ENCODE measurements at regions not wholly inside any gene's neighbourhood (a gene's known extent, or its start where the extent isn't known, plus 50 kb on each side); places are given as distances from the start of the nearest gene placed in this dataset.

DNA sequence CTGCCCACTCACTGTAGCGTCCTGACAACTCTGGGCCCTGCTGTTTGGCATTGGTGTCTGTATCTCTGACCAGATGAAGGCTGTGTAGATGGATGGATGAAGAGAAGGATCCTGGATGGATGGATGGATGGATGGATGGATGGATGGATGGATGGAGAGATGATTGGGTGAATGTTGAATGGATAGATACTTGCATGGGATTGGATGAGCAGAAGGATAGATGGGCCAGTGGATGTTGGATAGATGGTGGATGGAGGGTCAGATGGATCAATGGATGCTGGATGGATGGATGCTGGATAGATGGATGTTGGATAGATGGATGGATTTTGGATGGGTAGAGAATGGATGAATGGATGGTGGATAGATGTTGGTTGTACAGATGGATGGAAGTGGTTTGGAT, 179.6 kb upstream of the GSE1 start:
- TF ChIP-seq, protein P1, sequence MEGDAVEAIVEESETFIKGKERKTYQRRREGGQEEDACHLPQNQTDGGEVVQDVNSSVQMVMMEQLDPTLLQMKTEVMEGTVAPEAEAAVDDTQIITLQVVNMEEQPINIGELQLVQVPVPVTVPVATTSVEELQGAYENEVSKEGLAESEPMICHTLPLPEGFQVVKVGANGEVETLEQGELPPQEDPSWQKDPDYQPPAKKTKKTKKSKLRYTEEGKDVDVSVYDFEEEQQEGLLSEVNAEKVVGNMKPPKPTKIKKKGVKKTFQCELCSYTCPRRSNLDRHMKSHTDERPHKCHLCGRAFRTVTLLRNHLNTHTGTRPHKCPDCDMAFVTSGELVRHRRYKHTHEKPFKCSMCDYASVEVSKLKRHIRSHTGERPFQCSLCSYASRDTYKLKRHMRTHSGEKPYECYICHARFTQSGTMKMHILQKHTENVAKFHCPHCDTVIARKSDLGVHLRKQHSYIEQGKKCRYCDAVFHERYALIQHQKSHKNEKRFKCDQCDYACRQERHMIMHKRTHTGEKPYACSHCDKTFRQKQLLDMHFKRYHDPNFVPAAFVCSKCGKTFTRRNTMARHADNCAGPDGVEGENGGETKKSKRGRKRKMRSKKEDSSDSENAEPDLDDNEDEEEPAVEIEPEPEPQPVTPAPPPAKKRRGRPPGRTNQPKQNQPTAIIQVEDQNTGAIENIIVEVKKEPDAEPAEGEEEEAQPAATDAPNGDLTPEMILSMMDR (IDR thresholded peaks at IDR 0.05; ENCODE audit: insufficient read depth, low read depth, low read length): no peak
- TF ChIP-seq EZH2 (IDR thresholded peaks at IDR 0.05; ENCODE audit: insufficient read depth, low read length): no peak
